Urinary bladder (tissue), 3 donors: ENCODE measurements at regions not wholly inside any gene's neighbourhood (a gene's known extent, or its start where the extent isn't known, plus 50 kb on each side); places are given as distances from the start of the nearest gene placed in this dataset.
"Not testable (repeated sequence)": the region's sequence is repeated elsewhere in the genome, so short reads cannot be mapped to it uniquely, and the experiment has no call there.

Experiments used
- DNase-seq: peaks from one replicate; pipeline ENCODE4 v3.0.0-alpha.2; 2015; ENCODE audit errors: extremely low spot score
- H3K27ac ChIP-seq: one replicate; pipeline ENCODE4 v1.5.1; 2013; ENCODE audit warnings: low read depth, mild to moderate bottlenecking, moderate library complexity
- H3K36me3 ChIP-seq: one replicate; pipeline ENCODE4 v1.6.1; 2013; ENCODE audit warnings: mild to moderate bottlenecking, moderate library complexity; ENCODE audit not compliant: insufficient read depth
- H3K4me1 ChIP-seq: one replicate; pipeline ENCODE4 v1.6.1; 2013; ENCODE audit warnings: mild to moderate bottlenecking, moderate library complexity; ENCODE audit not compliant: insufficient read depth
- H3K4me3 ChIP-seq: one replicate; pipeline ENCODE4 v1.5.1; 2013; ENCODE audit warnings: low read depth, low read length
- WGBS: extraction: QIAGEN DNeasy Blood & Tissue Kit; methylation state at CpG from one replicate; pipeline ENCODE4 v1.1.7; 2013; 5-methylcytosine and 5-hydroxymethylcytosine counted together
- donor health status: healthy with polysubstance abuse.
- donor health status: healthy.

GRCh38 chr2:153268941-153269461, 209.6 kb downstream of the RPRM start:
- Histone ChIP-seq H3K4me1 (no peaks in the 10 kb centered on the region), H3K36me3 (no peaks in the 10 kb centered on the region), H3K4me3 (no peak overlapping the region), H3K27ac (no peak overlapping the region)
- DNase-seq, result no peak

GRCh38 chr2:153256876-153257275, 221.7 kb downstream of the RPRM start:
- H3K4me1 ChIP-seq, H3K27ac ChIP-seq, H3K36me3 ChIP-seq, DNase-seq, H3K4me3 ChIP-seq: not testable (repeated sequence)
- WGBS, result 93% methylated on average over 18 of the region's 18 CpGs

- 21% methylated on average over 1 of the region's 1 CpG for WGBS
- DNase-seq, H3K4me3 ChIP-seq, H3K4me1 ChIP-seq, H3K27ac ChIP-seq, H3K36me3 ChIP-seq: not testable (repeated sequence)
Observed at GRCh38 chr2:153246636-153247035, 231.9 kb downstream of the RPRM start.

GRCh38 chr2:153235516-153235915, 243.0 kb downstream of the RPRM start:
- WGBS, result 89% methylated on average over 1 of the region's 1 CpG
- Histone ChIP-seq H3K36me3 (no peaks in the 10 kb centered on the region), H3K4me3 (no peak overlapping the region), H3K27ac (no peak overlapping the region), H3K4me1 (no peaks in the 10 kb centered on the region)
- no peak for DNase-seq

GRCh38 chr2:153232464-153232863, 246.1 kb downstream of the RPRM start:
- Histone ChIP-seq H3K4me3 (no peak overlapping the region), H3K4me1 (no peaks in the 10 kb centered on the region)
- WGBS, result 90% methylated on average over 2 of the region's 2 CpGs

GRCh38 chr2:153230977-153231376, 247.6 kb downstream of the RPRM start:
- Histone ChIP-seq H3K4me1 (no peaks in the 10 kb centered on the region), H3K27ac (no peak overlapping the region), H3K4me3 (no peak overlapping the region), H3K36me3 (no peaks in the 10 kb centered on the region)
- 38% methylated on average over 5 of the region's 5 CpGs for WGBS
- peak; percentile 33 for DNase-seq

More at GRCh38 chr2:153232464-153232863, 246.1 kb downstream of the RPRM start:
- no peak for DNase-seq
- Histone ChIP-seq H3K36me3 (no peaks in the 10 kb centered on the region), H3K27ac (no peak overlapping the region)

- Histone ChIP-seq H3K4me1 (no peaks in the 10 kb centered on the region), H3K27ac (no peak overlapping the region), H3K4me3 (no peak overlapping the region), H3K36me3 (no peaks in the 10 kb centered on the region)
- DNase-seq, result no peak
Observed at GRCh38 chr2:153228904-153229303, 249.7 kb downstream of the RPRM start.

- DNase-seq, result no peak
- Histone ChIP-seq H3K36me3 (no peaks in the 10 kb centered on the region), H3K27ac (no peak overlapping the region), H3K4me3 (no peak overlapping the region), H3K4me1 (no peaks in the 10 kb centered on the region)
- WGBS, result 66% methylated on average over 2 of the region's 2 CpGs
Observed at GRCh38 chr2:153227981-153228380, 250.6 kb downstream of the RPRM start.

- no peak overlapping the region for H3K27ac ChIP-seq
- H3K4me1 ChIP-seq, result no peaks in the 10 kb centered on the region
- no peak for DNase-seq
- WGBS, result 94% methylated on average over 27 of the region's 27 CpGs
- H3K36me3 ChIP-seq, result no peaks in the 10 kb centered on the region
- no peak overlapping the region for H3K4me3 ChIP-seq
Observed at GRCh38 chr2:153222231-153223165, 256.1 kb downstream of the RPRM start.

GRCh38 chr2:153221506-153221905, 257.1 kb downstream of the RPRM start:
- no peak overlapping the region for H3K27ac ChIP-seq
- WGBS, result 95% methylated on average over 11 of the region's 11 CpGs
- no peak overlapping the region for H3K4me3 ChIP-seq
- H3K4me1 ChIP-seq, result no peaks in the 10 kb centered on the region
- DNase-seq, result no peak
- no peaks in the 10 kb centered on the region for H3K36me3 ChIP-seq

- 88% methylated on average over 9 of the region's 9 CpGs for WGBS
- Histone ChIP-seq H3K27ac (no peak overlapping the region), H3K4me3 (no peak overlapping the region), H3K36me3 (no peaks in the 10 kb centered on the region), H3K4me1 (no peaks in the 10 kb centered on the region)
- no peak for DNase-seq
Observed at GRCh38 chr2:153221087-153221486, 257.5 kb downstream of the RPRM start.

- Histone ChIP-seq H3K4me1 (no peaks in the 10 kb centered on the region), H3K36me3 (no peaks in the 10 kb centered on the region), H3K4me3 (no peak overlapping the region), H3K27ac (no peak overlapping the region)
- DNase-seq, result no peak
Observed at GRCh38 chr2:153218851-153219250, 259.7 kb downstream of the RPRM start.

- no peak overlapping the region for H3K4me3 ChIP-seq
- no peaks in the 10 kb centered on the region for H3K36me3 ChIP-seq
- no peak for DNase-seq
- 69% methylated on average over 1 of the region's 1 CpG for WGBS
- H3K27ac ChIP-seq, result no peak overlapping the region
- H3K4me1 ChIP-seq, result no peaks in the 10 kb centered on the region
Observed at GRCh38 chr2:153214337-153214736, 264.2 kb downstream of the RPRM start.

- H3K4me3 ChIP-seq, result no peak overlapping the region
- 85% methylated on average over 1 of the region's 1 CpG for WGBS
- H3K36me3 ChIP-seq, result no peaks in the 10 kb centered on the region
- H3K4me1 ChIP-seq, result no peaks in the 10 kb centered on the region
- H3K27ac ChIP-seq, result no peak overlapping the region
- DNase-seq, result no peak
Observed at GRCh38 chr2:153213022-153213421, 265.5 kb downstream of the RPRM start.
